NCI-H1694 treated with DMSO at 0.1 percent for 48 hours (cell line): ENCODE measurements at regions not wholly inside any gene's neighbourhood (a gene's known extent, or its start where the extent isn't known, plus 50 kb on each side); places are given as distances from the start of the nearest gene placed in this dataset.

Experiments used
- DNase-seq: peaks from one replicate; lab custom pipeline; 2025; lab: John Stamatoyannopoulos, UW

GRCh38 chr3:181442066-181442465, 269.7 kb upstream of the SOX2 start:
- DNase-seq = no peak

DNA sequence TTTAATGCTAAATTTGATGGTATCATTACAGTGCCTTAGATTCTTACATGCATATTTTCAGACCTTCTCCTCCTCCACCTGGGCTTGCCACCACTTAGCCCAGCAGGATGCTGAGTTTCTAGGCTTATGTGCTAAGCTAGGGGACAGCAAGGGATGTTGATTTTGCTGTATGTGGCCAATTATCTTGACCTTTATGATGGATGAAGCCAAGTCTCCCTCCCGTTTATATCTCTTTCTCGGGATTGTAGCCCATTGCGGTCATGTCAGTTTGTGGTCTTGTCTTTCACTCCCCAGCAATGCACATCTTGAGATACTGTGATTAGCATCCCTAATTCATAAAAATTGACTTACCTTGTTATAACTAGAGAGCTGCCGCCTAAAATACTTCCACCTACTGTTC, 278.7 kb upstream of the SOX2 start:
- DNase-seq = no peak

- DNase-seq = no peak
Observed at GRCh38 chr3:181431748-181432147, 280.0 kb upstream of the SOX2 start.

- DNase-seq = no peak
Observed at GRCh38 chr3:181425074-181425473, 286.7 kb upstream of the SOX2 start.

- no peak for DNase-seq
Observed at GRCh38 chr3:181418233-181418632, 293.5 kb upstream of the SOX2 start.

- peak; percentile 17 for DNase-seq
Observed at GRCh38 chr3:181417748-181418147, 294.0 kb upstream of the SOX2 start.

DNA sequence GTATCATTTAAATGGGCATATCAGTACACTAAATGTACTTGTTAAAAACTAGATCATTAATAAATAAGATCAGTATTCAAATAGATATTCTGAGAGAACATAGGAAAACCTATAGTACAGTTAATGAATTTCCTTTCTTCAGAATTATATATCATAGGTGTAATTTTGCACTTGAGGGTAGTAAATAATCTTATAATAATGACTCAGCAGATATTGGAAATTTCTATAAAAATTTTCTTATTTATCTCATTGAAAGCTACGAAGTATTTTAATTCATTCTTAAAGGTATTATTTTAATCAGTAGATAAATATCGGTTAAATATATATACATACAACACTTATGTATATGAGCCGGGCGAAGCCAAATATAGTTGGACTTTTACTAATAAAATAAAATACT, 300.9 kb upstream of the SOX2 start:
- no peak for DNase-seq

GRCh38 chr3:181403876-181404660, 307.7 kb upstream of the SOX2 start:
- DNase-seq = no peak

- DNase-seq = no peak
Observed at GRCh38 chr3:181402347-181402746, 309.4 kb upstream of the SOX2 start.

- DNase-seq = no peak
Observed at GRCh38 chr3:181384970-181385369, 326.8 kb upstream of the SOX2 start.

DNA sequence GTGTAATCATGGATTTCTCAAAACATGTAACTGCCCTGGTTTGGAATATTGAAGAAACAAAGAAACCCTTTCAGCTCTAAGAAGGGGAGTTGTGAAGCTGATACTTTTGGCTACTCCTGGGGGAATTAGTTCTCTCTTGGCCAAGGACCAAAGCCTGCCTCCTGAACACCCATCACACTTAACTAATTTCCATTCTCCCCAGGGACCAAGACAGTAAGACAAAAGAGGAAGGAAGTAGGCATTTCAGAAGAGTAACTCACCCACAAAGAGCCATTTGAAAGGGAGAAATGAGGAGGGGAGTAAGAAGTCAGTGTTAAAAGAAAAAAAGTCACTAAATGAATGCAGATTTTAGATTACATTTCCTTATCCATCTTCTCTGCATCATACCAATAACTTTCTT, 328.0 kb upstream of the SOX2 start:
- no peak for DNase-seq

- no peak for DNase-seq
Observed at GRCh38 chr3:181383201-181383600, 328.5 kb upstream of the SOX2 start.

GRCh38 chr3:181382656-181383055, 329.1 kb upstream of the SOX2 start:
- no peak for DNase-seq

DNA sequence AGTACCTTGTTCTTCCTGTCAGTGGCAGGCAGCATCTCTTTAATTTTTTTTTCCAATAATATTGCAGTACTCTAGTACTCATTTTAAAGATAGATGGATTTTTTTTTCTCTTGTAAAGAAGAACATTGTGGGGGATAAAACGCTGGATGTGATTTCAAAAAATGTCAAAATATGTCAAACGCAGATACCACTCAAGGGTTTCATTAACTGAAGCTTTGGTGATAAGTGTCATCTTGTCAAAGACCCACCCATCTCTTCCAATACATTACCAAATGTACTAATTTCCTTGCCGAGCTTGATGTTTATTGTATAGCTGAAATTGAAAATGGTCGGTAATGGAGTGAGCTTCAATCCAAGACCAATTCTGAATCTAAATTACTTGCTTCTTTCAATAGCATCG, 332.4 kb upstream of the SOX2 start:
- DNase-seq = no peak

DNA sequence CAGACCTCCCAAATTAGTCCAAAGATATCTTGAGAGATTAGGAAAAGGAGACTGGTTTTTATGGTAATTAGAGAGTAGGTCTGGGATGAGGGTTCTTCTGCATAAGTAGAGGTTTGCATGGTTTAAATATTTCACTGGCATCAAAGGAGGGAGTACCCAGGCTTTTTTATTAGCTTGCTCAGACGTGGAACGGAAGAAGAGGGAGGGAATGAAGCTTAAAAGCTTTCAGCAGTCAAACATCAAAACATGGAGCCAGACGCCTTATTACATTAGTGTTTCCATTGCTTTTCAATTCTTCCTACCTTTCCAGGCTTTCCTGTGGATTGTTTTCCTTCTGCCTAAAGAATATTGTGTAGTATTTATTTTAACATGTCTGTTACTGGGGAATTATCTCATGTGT, 342.1 kb upstream of the SOX2 start:
- DNase-seq = no peak

DNA sequence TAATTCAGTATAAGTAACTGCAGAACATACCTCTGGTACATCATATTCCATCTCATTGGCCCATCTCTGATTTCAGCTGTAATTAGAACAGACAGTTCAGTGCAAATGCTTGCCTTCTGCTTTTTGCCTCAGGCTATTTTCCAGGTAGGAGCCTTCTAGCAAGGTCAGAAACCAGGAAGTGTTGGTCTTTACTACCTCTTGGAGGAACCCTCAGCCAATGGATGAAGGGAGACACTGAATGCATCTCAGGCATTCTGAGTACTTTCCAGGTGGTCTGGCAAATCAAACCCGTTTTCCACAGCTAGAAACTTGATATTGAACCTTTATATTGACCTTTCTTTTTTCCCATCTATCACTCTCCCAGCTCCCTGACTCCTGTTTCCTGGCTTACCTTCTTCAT, 348.5 kb upstream of the SOX2 start:
- DNase-seq = no peak

DNA sequence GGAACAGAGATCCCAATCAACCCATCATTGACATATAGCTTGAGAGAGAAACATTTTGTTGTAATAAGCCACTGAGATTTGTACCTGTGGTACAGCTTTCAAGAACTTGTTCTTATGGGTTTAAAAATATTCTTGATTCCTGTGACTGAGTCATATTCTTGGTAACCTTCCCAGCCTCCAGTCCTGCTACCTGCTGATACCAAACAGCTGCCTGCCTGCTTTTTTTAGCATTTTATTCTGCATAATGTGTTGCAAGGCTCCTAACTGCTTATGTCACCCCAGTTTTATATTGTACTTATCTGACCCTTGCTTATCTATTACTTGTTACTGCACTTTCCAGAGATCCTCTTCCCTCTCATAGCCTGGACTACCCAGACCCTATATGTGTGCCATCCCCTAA, 349.3 kb upstream of the SOX2 start:
- DNase-seq = no peak

- DNase-seq = no peak
Observed at GRCh38 chr3:181358562-181358961, 353.2 kb upstream of the SOX2 start.

- no peak for DNase-seq
Observed at GRCh38 chr3:181358060-181358459, 353.7 kb upstream of the SOX2 start.

GRCh38 chr3:181354140-181354539, 357.6 kb upstream of the SOX2 start:
- no peak for DNase-seq

- no peak for DNase-seq
Observed at GRCh38 chr3:181344331-181344730, 354.8 kb upstream of the DNAJC19 start.

- DNase-seq = no peak
Observed at GRCh38 chr3:181336597-181336996, 347.1 kb upstream of the DNAJC19 start.

- no peak for DNase-seq
Observed at GRCh38 chr3:181333394-181333793, 343.9 kb upstream of the DNAJC19 start.

DNA sequence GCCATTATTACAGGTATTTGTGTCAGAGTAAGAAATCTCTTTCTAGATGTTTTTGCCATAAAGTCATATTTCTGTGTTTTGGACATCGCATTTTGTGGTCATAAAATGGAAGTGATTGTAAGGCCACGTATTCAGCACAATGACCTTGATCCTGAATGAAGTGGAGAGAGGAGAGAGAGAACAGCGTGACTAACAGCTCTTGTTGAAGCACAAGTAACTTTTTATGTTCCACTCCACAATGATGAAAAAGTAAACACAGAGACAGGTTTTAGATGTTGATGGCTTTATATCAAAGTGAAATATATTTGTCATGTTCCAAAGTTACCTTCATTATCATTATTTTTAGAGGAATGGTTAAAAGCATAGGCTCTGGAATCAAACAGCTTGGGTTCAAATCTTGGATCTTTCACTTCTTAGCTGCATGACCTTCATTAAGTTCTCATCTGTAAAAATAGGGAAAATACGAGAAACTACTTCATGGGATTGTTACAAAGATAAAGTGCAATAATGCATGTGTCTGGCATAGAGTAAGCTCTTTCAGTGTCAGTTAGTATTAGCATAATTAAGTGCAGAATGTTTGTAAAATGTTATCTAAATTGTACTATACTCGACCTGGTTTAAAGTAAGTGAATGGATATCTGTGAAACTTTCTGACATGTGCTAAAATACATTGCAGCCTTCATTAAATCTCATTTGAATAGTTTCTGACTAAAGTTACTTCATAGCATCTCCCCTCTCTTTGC, 341.5 kb upstream of the DNAJC19 start:
- DNase-seq = no peak
